GM13976 (cell line): ENCODE measurements at regions not wholly inside any gene's neighbourhood (a gene's known extent, or its start where the extent isn't known, plus 50 kb on each side); places are given as distances from the start of the nearest gene placed in this dataset.

Experiments used
- DNase-seq: peaks from one replicate; pipeline ENCODE4 v3.0.0; 2012; ENCODE audit warnings: low spot score
- CTCF ChIP-seq: IDR thresholded peaks from 2 replicates; pipeline ENCODE4 v1.5.1; 2012; ENCODE audit warnings: borderline replicate concordance, mild to moderate bottlenecking; ENCODE audit not compliant: insufficient read depth; ENCODE audit errors: extremely low read depth, missing control alignments, control extremely low read depth
- in situ Hi-C: fragments of 300-500 bp; cut with MboI; formaldehyde crosslinking; loops from one replicate; pipeline ENCODE4 v1.12.0; 2022; ENCODE audit warnings: low sequenced_read_pairs, mixed read lengths, inconsistent platforms; ENCODE audit not compliant: unreplicated experiment

DNA sequence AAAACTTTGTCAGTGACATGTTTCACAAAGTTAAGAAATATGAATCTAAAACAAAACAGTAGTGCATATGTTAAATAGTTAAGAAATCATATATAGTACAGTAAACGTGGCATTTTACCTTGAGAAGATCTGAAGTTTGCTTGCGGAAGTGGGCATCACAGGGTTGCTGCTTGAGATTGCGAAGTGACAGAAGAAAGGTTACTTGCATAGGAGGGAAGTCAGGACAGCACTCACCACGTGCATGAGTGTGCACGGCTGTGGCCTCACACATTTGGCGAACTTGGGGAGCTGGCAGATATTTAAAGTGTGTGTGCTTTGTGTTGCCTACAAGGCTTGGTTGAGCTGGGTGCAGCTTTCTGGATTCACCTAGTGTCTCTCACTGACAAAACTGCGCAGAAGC is 431.5 kb upstream of the ARID1B start:
- in situ Hi-C loops = no loop called here
- no peak for TF ChIP-seq CTCF
- no peak for DNase-seq

DNA sequence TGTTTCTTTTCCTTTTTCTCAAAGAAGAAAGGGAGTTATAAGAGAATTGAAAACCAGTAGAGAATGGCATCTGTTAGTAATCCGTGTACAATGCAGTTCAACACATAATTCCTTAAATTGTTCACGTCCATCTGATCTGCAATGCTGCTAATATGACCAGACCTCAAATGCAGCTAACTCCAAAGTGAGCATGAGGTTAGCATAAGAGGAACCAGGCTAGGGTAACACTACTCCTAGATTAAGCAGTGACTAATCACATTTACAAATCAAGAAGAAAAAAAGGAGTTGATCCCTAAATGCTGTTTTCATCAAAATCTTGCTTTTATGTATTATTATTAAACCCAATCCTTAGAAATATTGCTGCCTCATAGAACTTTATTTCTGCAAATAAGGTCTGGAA is 432.7 kb upstream of the ARID1B start:
- in situ Hi-C loops = no loop called here
- no peak for DNase-seq
- no peak for TF ChIP-seq CTCF

DNA sequence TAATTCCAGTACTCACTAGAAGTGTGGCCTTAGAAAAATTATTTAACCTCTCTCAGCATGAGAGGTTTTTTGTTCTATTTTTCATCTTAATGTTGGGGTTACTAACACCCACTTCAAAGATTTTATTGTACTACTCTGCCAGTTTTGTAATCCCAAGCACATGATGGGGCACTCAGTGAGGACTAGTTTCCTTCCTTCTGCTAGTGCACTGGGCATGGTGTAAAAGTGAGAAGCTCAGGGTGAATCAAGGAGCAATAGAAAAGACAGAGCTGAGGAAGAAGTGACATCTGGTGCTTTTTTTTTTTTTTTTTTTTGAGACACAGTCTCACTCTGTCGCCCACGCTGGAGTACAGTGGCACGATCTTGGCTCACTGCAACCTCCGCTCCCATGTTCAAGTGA is 439.4 kb upstream of the ARID1B start:
- no peak for TF ChIP-seq CTCF
- no peak for DNase-seq
- in situ Hi-C loops = no loop called here

- in situ Hi-C loops = no loop called here
- no peak for DNase-seq
- no peak for TF ChIP-seq CTCF
Measured at GRCh38 chr6:156336733-156337132, 440.4 kb upstream of the ARID1B start.

GRCh38 chr6:156336089-156336488 is 441.1 kb upstream of the ARID1B start:
- DNase-seq = no peak
- in situ Hi-C loops = no loop called here
- TF ChIP-seq CTCF = no peak

DNA sequence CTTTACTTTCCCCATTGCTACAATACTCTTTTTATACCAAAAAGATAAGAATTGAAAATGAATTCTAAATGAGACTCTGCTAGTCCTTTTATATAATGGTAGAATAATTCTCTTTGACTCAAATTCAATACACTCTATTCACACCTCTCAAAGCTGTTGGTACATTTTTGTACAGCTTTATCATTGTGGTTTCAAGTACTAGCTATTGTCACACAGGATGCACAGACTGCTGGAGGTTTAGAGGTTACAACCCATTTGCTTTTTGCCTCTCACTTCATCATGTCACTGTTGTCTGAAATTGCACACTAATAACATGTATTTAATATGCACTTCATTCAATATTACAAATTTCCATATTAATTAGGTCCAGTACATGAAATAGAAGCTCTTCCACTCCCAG is 442.2 kb upstream of the ARID1B start:
- DNase-seq = no peak
- TF ChIP-seq CTCF = no peak
- in situ Hi-C loops = no loop called here

DNA sequence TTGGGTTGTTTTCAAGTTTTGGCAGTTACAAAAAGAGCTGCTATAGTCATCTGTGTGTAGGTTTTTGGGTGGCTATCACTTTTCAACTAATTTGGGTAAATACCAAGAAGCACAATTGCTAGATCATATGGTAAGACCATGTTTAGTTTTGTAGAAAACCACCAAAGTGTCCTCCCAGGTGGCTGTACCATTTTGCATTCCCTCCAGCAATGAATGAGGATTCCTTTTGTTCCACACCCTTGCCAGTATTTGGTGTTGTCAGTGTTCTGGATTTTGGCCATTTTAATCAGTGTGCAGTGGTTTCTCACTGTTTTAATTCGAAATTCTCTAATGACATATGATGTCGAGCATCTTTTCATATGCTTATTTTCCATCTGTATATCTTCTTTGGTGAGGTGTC is 457.5 kb upstream of the ARID1B start:
- TF ChIP-seq CTCF = no peak
- DNase-seq = no peak
- in situ Hi-C loops = no loop called here
